ENCODE measurements at regions not wholly inside any gene's neighbourhood (a gene's known extent, or its start where the extent isn't known, plus 50 kb on each side); places are given as distances from the start of the nearest gene placed in this dataset.
A peak's percentile ranks its signal among the peaks of the same experiment; 100 is the strongest.

DNA sequence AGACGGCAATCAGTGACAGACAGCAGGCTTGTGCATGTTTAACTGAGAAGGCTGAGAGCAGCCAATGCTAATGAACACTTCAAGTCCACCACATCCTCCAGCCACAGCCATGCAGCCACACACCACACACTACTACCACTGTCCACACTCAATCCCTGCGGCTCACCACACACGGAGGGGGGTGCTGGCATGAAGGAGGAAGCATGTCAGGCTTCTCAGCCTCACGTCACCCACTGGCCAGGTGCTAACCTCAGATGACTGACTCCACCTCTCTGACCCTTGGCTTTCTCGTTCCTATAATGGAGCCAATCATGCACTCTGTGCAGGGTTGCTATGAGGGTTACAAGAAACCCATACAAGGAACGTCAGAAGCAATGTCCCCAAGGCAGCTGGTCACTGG is 165.4 kb upstream of the RNF32 start:
- no peak for DNase-seq

DNA sequence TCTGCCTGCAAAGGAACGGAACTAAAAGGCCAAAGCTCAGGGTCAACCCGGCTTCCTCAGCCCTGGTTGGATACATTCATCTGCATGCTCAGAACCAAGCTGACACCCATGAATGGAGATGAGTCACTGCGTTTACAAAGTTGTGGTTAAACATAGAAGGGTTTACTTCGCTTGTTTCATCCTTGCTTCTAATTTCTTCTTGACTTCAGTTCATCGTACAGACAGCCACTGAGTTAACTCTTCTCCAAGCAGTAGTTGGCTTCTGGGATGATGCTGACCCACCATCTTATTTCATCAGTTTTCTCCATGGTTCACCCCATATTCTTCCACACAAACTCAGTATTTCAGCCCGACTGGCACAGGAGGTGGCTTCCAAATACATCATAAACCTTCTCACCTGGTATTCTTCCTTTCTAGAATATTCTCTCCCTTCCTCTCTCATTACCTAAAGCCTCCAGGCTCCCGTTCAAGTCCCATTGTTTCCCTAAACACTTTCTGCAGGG is 166.3 kb upstream of the RNF32 start:
- no peak for DNase-seq

DNA sequence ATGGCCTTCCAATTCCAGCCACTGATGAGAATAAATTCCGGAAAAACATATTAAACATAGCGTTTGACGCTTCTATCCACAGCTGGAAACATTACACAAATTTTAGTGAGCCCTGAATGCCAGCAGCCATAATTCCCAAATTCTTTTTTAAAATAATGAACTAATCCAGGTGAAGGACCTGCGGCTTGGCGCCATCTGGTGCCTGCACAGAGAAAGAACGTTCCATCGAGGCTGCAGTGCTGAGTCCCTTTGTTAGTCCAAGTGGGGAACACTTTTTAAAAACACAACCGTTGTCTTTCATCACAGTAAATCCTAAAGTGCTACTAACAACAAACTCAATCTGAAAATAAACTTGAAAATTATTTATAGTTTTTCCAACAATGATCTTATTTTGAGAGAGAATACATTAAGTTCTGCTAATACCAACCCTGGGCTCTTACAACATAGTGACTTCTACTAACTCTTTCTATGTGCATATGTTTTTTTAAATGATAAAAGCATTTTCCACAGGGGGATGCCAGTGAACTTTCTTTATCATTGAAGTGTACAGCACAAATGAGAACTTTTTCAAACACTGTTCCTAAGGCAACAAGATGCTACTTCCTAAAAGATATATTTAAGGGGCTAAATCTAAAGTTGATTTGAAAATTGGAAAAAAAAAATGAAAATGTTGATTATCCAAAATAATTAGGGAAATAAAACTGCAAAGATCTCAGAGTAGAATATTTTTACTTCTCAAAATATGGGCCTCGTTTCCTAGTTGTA is 166.9 kb upstream of the RNF32 start:
- peak; percentile 11 to 23 for DNase-seq

- no peak for DNase-seq
Measured at GRCh38 chr7:156472267-156472666, 168.3 kb upstream of the RNF32 start.

GRCh38 chr7:156470399-156471320 is 169.9 kb upstream of the RNF32 start:
- DNase-seq: no peak

DNA sequence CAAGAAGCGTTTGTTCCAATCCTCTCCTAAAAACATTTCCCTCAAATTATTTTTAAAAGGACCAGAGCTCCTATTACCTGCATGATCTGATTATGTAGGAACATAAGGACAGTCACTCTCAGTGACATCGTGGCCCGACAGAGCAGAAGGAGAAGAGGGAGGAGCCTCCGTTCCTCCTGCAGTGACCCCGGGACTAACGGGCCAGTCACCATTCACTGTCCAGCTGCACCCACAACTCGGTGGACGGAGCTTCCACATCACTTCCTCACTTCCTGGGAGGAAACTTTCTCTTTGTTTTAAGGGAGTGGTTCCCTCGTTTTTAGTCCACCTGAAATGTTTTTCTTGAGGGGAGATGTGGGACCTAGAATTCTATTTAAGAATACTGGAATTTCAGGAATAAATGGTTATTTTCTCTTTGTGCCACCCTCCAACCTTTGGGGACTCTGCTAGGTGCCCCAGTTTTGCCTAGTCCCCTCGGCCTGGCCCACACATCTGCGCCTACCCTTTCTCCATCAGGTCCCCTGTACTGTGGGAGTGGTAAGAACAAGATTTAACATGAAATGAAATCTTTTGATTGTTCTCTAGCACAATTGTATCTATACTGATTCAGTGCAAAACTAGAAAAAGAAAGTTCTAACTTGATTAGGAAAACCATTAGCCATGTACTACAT is 173.5 kb upstream of the RNF32 start:
- DNase-seq: no peak

- DNase-seq: no peak
Measured at GRCh38 chr7:156466272-156466671, 174.3 kb upstream of the RNF32 start.

GRCh38 chr7:156465186-156465585 is 175.4 kb upstream of the RNF32 start:
- DNase-seq: no peak

GRCh38 chr7:156464339-156464738 is 176.2 kb upstream of the RNF32 start:
- DNase-seq: no peak

DNA sequence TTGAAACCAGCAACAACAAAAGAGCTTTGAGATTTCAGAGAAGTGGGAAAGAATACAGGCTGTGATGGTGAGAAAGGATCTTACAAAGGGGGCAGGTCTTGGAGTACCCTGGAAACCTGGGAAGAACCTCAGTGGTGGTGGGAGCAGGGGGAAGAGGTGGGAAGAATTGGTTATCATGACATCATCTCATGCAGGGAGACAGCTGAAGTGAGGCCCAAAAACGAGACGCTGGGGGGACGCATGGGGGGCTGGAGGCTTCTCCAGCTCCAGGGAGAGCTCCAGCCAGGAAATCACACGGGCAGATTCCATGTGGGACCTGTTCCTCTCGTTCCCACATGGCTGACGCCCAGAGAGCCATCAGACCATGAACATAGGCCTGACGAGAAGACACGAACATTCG is 177.3 kb upstream of the RNF32 start:
- DNase-seq: no peak

DNA sequence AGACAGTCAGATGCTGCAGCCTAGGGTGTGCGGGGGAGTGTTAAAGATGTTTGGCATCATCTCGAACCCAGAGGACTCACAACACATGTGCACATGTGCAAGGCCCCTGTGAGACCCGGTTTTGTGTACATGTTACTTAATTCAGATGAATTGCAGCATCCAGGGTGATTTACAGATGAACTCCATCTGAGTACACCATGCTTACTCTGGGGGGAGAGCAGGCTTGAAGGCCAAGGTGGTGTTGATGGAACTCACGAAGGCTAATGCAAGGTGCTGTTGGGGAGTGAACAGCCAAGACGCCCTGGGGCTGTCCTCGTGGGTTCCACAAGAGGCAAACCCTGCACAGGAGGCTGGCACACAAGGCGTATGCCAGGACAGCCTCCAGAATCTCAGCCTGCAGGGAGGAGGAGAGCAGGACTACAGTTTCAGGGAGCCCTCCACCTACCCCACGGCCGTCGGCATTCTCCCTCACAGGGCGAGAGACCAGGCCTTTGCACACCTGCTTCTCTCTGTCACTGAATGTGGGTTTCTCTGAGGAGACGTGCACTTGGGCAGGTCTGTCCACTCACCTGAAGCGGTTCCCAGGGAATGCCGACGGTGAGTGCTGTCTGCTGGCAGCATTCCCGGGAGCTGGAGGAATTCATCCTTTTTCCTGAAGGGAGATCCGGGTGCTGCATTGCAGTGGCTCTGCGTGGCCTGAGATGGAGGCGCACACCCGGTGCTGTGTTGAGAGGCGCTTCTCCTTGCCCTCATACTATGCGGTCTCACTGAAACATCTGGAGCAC is 178.5 kb upstream of the RNF32 start:
- no peak for DNase-seq

- DNase-seq: no peak
Measured at GRCh38 chr7:156460858-156461627, 179.5 kb upstream of the RNF32 start.

DNA sequence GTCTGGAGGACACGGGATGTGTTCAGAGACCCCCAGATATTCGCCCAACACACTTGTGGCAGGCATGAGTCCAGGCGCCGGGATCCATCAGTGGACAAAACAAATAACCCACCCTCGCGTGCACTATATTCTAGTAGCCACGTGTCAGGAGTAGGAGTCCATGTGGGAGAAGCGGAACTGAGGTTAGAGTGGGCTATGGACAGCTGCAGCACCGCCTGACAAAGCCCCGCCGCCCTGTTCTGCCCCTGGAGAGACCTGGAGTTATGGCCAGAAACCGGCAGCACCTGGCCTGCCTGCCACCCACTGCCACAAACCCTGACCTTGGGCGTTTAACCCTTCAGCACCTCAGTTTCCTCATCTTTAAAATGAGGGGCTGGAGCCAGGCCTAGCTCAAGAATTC is 181.0 kb upstream of the RNF32 start:
- no peak for DNase-seq

GRCh38 chr7:156459067-156459466 is 181.5 kb upstream of the RNF32 start:
- no peak for DNase-seq

- no peak for DNase-seq
Measured at GRCh38 chr7:156458011-156458410, 182.6 kb upstream of the RNF32 start.

- DNase-seq: no peak
Measured at GRCh38 chr7:156456503-156457115, 184.0 kb upstream of the RNF32 start.

DNA sequence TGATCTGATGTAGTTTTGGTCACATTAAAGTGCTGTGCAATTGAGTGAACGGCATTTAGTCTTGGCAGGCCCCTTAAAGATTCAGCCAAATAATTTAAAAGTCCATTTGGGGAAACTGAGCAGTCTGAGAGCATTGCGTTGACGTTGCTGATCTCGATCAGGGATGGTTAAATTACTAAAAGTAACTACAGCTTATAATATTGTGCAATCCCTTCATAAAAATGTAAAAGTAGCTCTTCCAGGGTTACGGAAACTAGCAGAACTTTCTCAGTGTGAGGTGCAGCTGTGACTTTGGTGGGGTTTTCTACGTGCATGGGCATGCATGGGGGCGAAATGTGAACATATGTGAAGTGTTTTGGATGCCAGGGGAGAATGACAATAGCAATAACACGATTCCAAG is 184.5 kb upstream of the RNF32 start:
- DNase-seq: no peak

GRCh38 chr7:156450473-156450872 is 190.1 kb upstream of the RNF32 start:
- DNase-seq: no peak

GRCh38 chr7:156448918-156449317 is 191.7 kb upstream of the RNF32 start:
- DNase-seq: no peak

GRCh38 chr7:156446990-156447389 is 193.6 kb upstream of the RNF32 start:
- DNase-seq: no peak
